Gastrocnemius medialis (tissue), 4 donors: ENCODE measurements at regions not wholly inside any gene's neighbourhood (a gene's known extent, or its start where the extent isn't known, plus 50 kb on each side); places are given as distances from the start of the nearest gene placed in this dataset.

Experiments used
- ATAC-seq, 2 donors: fragments of 150-250 bp; one replicate each; pipeline ENCODE4 v1.9.1; 2016
- DNase-seq, 2 donors: peaks; one replicate each; pipeline ENCODE4 v3.0.0-alpha.2; 2019
- H3K27ac ChIP-seq, 4 donors: fragments of 200-600 bp; sonication (generic); 1 replicate in 1 of 4; 2 replicates in 3 of 4; pipeline ENCODE4 v1.5.1; 2016 to 2018; ENCODE audit warnings: mild to moderate bottlenecking in 2 of 4, moderate library complexity in 1 of 4
- H3K27me3 ChIP-seq, 3 donors: fragments of 200-600 bp; sonication (generic) in 2 of 3; 1 replicate in 1 of 3; 2 replicates in 2 of 3; pipeline versions ENCODE4 v1.5.1 to v1.6.0; 2016 to 2019; ENCODE audit warnings: mild to moderate bottlenecking in 1 of 3, moderate library complexity in 1 of 3
- H3K36me3 ChIP-seq, 2 donors: fragments of 200-600 bp; sonication (generic) in 1 of 2; one replicate each; pipeline ENCODE4 v1.5.1; 2017 to 2018
- H3K4me1 ChIP-seq, 2 donors: fragments of 200-600 bp; sonication (generic) in 1 of 2; one replicate each; pipeline ENCODE4 v1.5.1; 2016 to 2017; ENCODE audit warnings: mild to moderate bottlenecking in 2 of 2
- H3K4me3 ChIP-seq, 4 donors: fragments of 200-600 bp; sonication (generic) in 3 of 4; 1 replicate in 1 of 4; 2 replicates in 3 of 4; pipeline ENCODE4 v1.5.1; 2016 to 2019; ENCODE audit warnings: mild to moderate bottlenecking in 2 of 4
- H3K9me3 ChIP-seq, 3 donors: fragments of 200-600 bp; sonication (generic) in 2 of 3; 1 replicate in 1 of 3; 2 replicates in 2 of 3; pipeline ENCODE4 v1.5.1; 2016 to 2019
- POLR2A ChIP-seq, 2 donors: fragments of 450-650 bp; IDR thresholded peaks; one replicate each; pipeline ENCODE4 v1.6.1; 2017; ENCODE audit warnings: antibody characterized with exemption in 2 of 2, mild to moderate bottlenecking in 2 of 2, moderate library complexity in 2 of 2
- in situ Hi-C, 4 donors: fragments of 200-750 bp; cut with MboI; loops; one replicate each; pipeline versions ENCODE4 v1.15.0 to v1.8.0; 2017; ENCODE audit warnings: low sequenced_read_pairs in 4 of 4
- intact Hi-C: fragments of 100-400 bp; cut with DNase I; formaldehyde crosslinking; loops from one replicate; pipeline ENCODE4 v1.15.1; 2023; ENCODE audit warnings: low total_unique reads
- TF ChIP-seq, protein P1 (sequence below), 5 experiments: fragments of 450-650 bp in 3 of 5; fragments of 200-600 bp in 2 of 5; sonication (generic) in 2 of 5; IDR thresholded peaks in 4 of 5; conservative IDR thresholded peaks in 1 of 5; 1 replicate in 4 of 5; 2 replicates in 1 of 5; pipeline ENCODE4 v1.5.1; 2016 to 2019; ENCODE audit warnings: antibody characterized with exemption in 5 of 5, mild to moderate bottlenecking in 3 of 5, moderate library complexity in 3 of 5

DNA sequence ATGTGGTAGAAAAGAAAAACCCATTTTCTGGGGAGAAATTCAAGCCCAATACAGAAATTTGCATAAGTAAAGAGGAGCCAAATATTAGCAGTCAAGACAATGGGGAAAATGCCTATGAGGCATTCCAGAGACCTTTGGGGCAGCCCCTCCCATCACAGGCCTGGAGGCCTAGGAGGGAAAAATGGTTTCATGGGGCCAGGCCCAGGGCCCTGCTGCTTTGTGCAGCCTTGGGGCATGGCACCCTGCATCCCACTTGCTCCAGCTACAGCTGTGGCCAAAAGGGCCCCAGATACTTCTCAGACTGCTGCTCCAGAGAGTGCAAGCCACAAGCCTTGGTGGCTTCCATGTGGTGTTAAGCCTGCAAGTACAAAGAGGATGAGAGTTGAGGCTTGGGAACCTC is 51.3 kb upstream of the CYP1B1 start:
- H3K27me3 ChIP-seq, result no peaks in the 10 kb centered on the region
- H3K9me3 ChIP-seq, result no peaks in the 10 kb centered on the region
- DNase-seq (no peak), ATAC-seq (no peak)
- no peaks in the 10 kb centered on the region for H3K36me3 ChIP-seq
- no peak overlapping the region for H3K4me3 ChIP-seq
- TF ChIP-seq, protein P1, sequence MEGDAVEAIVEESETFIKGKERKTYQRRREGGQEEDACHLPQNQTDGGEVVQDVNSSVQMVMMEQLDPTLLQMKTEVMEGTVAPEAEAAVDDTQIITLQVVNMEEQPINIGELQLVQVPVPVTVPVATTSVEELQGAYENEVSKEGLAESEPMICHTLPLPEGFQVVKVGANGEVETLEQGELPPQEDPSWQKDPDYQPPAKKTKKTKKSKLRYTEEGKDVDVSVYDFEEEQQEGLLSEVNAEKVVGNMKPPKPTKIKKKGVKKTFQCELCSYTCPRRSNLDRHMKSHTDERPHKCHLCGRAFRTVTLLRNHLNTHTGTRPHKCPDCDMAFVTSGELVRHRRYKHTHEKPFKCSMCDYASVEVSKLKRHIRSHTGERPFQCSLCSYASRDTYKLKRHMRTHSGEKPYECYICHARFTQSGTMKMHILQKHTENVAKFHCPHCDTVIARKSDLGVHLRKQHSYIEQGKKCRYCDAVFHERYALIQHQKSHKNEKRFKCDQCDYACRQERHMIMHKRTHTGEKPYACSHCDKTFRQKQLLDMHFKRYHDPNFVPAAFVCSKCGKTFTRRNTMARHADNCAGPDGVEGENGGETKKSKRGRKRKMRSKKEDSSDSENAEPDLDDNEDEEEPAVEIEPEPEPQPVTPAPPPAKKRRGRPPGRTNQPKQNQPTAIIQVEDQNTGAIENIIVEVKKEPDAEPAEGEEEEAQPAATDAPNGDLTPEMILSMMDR (IDR thresholded peaks at IDR 0.05 in 4 of 5, conservative IDR thresholded peaks at IDR 0.05 in 1 of 5), result no peak
- no peak for TF ChIP-seq POLR2A (IDR thresholded peaks at IDR 0.05)
- H3K27ac ChIP-seq, result no peak overlapping the region
- intact Hi-C loops (no loop called here), in situ Hi-C loops (no loop called here)
- H3K4me1 ChIP-seq, result peaks cover 0 to 3% of the 10 kb centered on the region in 2 donors

DNA sequence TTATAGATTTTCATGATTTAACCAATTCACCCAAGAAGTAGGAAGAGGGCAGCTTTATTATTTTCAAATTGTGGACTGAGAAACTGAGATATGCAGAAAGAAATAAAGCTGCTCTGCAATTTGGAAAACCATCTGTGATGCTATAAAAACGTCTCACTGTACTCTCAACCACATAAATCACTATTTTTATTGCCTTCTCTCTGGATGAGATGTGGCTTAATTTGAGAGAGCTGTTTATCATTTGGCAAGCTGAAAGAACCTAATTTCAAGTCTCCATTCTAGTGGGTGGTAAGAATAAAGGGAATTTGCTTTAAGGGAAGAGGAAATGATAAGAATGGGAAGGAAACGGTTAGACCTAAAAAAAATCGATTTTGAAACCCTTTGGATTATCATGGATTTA is 49.9 kb upstream of the CYP1B1 start:
- ATAC-seq, result no peak
- Histone ChIP-seq H3K27me3 (no peaks in the 10 kb centered on the region), H3K36me3 (no peaks in the 10 kb centered on the region), H3K4me1 (peaks cover 0 to 3% of the 10 kb centered on the region in 2 donors), H3K4me3 (no peak overlapping the region), H3K27ac (no peak overlapping the region), H3K9me3 (no peaks in the 10 kb centered on the region)
- intact Hi-C loops, result no loop called here
- no peak for DNase-seq
- TF ChIP-seq POLR2A (IDR thresholded peaks at IDR 0.05), result no peak
- TF ChIP-seq, protein P1 (IDR thresholded peaks at IDR 0.05 in 4 of 5, conservative IDR thresholded peaks at IDR 0.05 in 1 of 5), result no peak
- in situ Hi-C loops, result no loop called here
